BE2C (cell line): ENCODE measurements at regions not wholly inside any gene's neighbourhood (a gene's known extent, or its start where the extent isn't known, plus 50 kb on each side); places are given as distances from the start of the nearest gene placed in this dataset.
"Not testable (repeated sequence)": the region's sequence is repeated elsewhere in the genome, so short reads cannot be mapped to it uniquely, and the experiment has no call there.

Experiments used
- DNase-seq: peaks from one replicate; pipeline ENCODE4 v3.0.0-alpha.2; 2020
- H3K27me3 ChIP-seq: fragments of 250-450 bp; sonication (Bioruptor Pico); 2 replicates; pipeline ENCODE4 v1.5.1; 2020; ENCODE audit warnings: mild to moderate bottlenecking
- H3K36me3 ChIP-seq: fragments of 250-450 bp; sonication (Bioruptor Pico); 2 replicates; pipeline ENCODE4 v1.5.1; 2020; ENCODE audit warnings: mild to moderate bottlenecking
- H3K4me1 ChIP-seq: fragments of 250-450 bp; sonication (Bioruptor Pico); 2 replicates; pipeline ENCODE4 v1.5.1; 2020
- H3K4me3 ChIP-seq: 2 replicates; pipeline ENCODE4 v1.5.1; 2011; ENCODE audit warnings: low read depth, low read length
- H3K9me3 ChIP-seq: fragments of 250-450 bp; sonication (Bioruptor Pico); 2 replicates; pipeline ENCODE4 v1.5.1; 2020
- CTCF ChIP-seq: IDR thresholded peaks from 2 replicates; pipeline ENCODE4 v1.5.1; 2012; ENCODE audit warnings: mild to moderate bottlenecking, low read depth, low read length

GRCh38 chr12:67786086-67786485 lies 137.5 kb downstream of the DYRK2 start:
- DNase-seq: no peak
- no peak overlapping the region for H3K4me3 ChIP-seq
- H3K27me3 ChIP-seq: no peaks in the 10 kb centered on the region

DNA sequence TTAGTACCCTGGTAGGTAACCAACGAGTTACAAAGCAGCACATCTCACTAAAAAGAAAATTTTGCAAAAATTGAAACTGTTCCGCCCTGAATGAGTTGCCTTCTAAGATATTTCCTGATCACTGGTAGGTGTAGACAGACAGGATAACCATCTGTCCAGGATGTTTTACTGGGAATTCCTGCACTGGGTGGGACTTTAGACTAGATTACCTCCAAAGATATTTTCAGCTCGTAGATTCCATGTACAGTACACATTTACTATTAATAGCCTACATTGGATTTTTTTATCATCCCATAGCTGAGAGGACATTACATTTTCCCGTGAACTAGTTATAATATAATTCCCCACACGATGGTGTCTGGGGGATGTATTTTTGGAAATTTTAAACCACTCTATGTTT lies 139.6 kb downstream of the DYRK2 start:
- H3K4me1 ChIP-seq: no peaks in the 10 kb centered on the region
- no peak overlapping the region for H3K4me3 ChIP-seq
- DNase-seq: no peak
- H3K36me3 ChIP-seq: no peaks in the 10 kb centered on the region
- no peaks in the 10 kb centered on the region for H3K9me3 ChIP-seq
- H3K27me3 ChIP-seq: no peaks in the 10 kb centered on the region
- no peak for TF ChIP-seq CTCF

More at GRCh38 chr12:67786086-67786485, 137.5 kb downstream of the DYRK2 start:
- no peak for TF ChIP-seq CTCF
- no peaks in the 10 kb centered on the region for H3K4me1 ChIP-seq
- H3K36me3 ChIP-seq: no peaks in the 10 kb centered on the region
- H3K9me3 ChIP-seq: no peaks in the 10 kb centered on the region

GRCh38 chr12:67789266-67789665 lies 140.7 kb downstream of the DYRK2 start:
- Histone ChIP-seq H3K36me3 (no peaks in the 10 kb centered on the region), H3K4me1 (no peaks in the 10 kb centered on the region)

DNA sequence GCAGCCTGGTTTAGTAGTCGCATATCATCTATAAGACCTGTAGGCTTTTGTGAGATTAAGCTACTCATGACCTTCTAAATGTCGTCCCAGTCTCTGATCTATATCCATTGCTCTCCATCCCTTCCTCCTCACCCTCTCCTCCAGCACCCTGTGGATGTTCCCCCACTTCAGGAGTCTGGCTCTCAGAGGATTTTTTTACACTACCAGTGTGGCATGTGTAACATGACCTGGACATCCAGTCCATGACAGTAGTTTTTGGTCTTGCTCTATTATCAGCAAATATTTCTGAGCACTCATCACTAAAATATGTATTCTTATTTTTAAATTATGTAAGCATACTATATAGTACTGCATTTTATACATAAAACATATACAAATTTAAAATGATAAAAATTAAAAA lies 142.1 kb downstream of the DYRK2 start:
- DNase-seq: no peak
- no peaks in the 10 kb centered on the region for H3K4me1 ChIP-seq

More at GRCh38 chr12:67789266-67789665, 140.7 kb downstream of the DYRK2 start:
- DNase-seq: no peak
- no peak for TF ChIP-seq CTCF
- Histone ChIP-seq H3K9me3 (no peaks in the 10 kb centered on the region), H3K4me3 (no peak overlapping the region), H3K27me3 (no peaks in the 10 kb centered on the region)

DNA sequence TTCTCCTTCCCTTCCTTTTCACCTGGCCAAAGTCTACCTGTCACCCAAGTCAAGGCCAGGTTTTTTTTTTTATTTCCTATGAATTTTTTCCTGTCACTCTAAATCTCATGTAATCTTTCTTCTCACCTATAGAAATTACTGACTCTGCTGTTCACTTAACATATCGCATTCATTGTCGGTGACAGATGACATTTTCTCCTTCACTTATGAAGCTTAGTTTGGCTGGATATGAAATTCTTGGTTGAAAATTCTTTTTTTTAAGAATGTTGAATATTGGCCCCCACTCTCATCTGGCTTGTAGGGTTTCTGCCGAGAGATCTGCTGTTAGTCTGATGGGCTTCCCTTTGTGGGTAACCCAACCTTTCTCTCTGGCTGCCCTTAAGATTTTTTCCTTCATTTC lies 142.8 kb downstream of the DYRK2 start:
- H3K36me3 ChIP-seq, H3K4me1 ChIP-seq, H3K9me3 ChIP-seq, DNase-seq, H3K4me3 ChIP-seq, H3K27me3 ChIP-seq: not testable (repeated sequence)

More for the DNA sequence above, 142.1 kb downstream of the DYRK2 start:
- H3K27me3 ChIP-seq: no peaks in the 10 kb centered on the region
- no peak for TF ChIP-seq CTCF
- H3K36me3 ChIP-seq: no peaks in the 10 kb centered on the region
- no peaks in the 10 kb centered on the region for H3K9me3 ChIP-seq
- H3K4me3 ChIP-seq: no peak overlapping the region

DNA sequence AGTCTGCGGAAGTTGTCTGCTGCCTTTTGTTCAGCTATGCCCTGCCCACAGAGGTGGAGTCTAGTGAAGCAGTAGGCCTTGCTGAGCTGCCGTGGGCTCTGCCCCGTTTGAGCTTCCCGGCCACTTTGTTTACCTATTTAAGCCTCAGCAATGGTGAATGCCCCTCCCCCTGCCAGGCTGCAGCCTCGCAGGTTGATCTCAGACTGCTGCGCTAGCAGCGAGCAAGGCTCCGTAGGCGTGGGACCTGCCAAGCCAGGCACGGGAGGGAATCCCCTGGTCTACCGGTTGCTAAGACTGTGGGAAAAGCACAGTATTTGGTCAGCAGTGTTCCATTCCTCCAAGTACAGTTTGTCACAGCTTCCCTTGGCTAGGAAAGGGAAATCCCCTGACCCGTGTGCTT lies 143.6 kb downstream of the DYRK2 start:
- H3K4me3 ChIP-seq: no peak overlapping the region
- TF ChIP-seq CTCF: no peak

DNA sequence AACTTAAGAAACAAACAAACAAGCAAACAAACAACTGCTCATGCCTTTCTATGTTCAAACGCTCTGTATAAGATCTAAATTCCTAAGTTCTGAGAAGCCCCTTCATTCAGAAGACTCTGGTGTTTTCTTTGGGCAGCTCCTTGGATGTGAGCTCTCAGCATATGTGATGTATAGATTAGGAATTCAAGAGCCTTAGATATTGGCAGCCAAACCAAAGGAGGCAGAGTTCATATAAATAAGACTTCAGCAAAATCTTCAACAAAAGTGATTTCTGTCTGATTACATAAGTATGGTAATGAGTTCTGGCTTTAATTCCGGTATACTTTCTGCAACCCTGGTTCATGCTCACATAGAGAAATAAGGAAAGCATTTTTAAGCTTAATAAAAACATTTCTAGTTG lies 145.6 kb downstream of the DYRK2 start:
- H3K27me3 ChIP-seq: no peaks in the 10 kb centered on the region
- H3K4me1 ChIP-seq: no peaks in the 10 kb centered on the region
- no peak for TF ChIP-seq CTCF
- H3K36me3 ChIP-seq: no peaks in the 10 kb centered on the region
- no peak for DNase-seq
- no peaks in the 10 kb centered on the region for H3K9me3 ChIP-seq
- no peak overlapping the region for H3K4me3 ChIP-seq

More for the DNA sequence above, 143.6 kb downstream of the DYRK2 start:
- H3K27me3 ChIP-seq: no peaks in the 10 kb centered on the region
- no peaks in the 10 kb centered on the region for H3K4me1 ChIP-seq
- H3K9me3 ChIP-seq: no peaks in the 10 kb centered on the region
- DNase-seq: no peak
- H3K36me3 ChIP-seq: no peaks in the 10 kb centered on the region
